ENCODE measurements at regions not wholly inside any gene's neighbourhood (a gene's known extent, or its start where the extent isn't known, plus 50 kb on each side); places are given as distances from the start of the nearest gene placed in this dataset.

DNA sequence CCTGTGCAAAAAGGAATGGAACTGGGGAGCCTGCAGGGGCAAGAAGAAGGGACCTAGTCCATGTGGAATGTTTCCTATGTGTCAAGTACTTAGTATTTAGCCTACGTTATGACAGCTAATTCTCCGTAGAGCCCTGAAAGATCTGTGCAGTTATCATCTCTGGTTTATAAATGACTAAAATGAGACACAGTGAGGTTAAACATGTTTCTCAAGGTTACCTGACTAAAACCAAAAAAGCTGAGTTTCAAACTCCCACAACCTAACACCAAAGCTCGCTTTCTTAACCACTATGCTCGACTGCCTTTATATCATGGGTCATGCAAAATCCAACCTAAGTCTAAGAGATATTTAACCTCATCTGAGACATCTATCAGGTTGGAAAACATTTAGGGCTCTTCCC, 53.3 kb upstream of the CCL2 start:
- TF ChIP-seq, protein P1, sequence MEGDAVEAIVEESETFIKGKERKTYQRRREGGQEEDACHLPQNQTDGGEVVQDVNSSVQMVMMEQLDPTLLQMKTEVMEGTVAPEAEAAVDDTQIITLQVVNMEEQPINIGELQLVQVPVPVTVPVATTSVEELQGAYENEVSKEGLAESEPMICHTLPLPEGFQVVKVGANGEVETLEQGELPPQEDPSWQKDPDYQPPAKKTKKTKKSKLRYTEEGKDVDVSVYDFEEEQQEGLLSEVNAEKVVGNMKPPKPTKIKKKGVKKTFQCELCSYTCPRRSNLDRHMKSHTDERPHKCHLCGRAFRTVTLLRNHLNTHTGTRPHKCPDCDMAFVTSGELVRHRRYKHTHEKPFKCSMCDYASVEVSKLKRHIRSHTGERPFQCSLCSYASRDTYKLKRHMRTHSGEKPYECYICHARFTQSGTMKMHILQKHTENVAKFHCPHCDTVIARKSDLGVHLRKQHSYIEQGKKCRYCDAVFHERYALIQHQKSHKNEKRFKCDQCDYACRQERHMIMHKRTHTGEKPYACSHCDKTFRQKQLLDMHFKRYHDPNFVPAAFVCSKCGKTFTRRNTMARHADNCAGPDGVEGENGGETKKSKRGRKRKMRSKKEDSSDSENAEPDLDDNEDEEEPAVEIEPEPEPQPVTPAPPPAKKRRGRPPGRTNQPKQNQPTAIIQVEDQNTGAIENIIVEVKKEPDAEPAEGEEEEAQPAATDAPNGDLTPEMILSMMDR (IDR thresholded peaks at IDR 0.05): no peak
- TF ChIP-seq POLR2A (IDR thresholded peaks at IDR 0.05): no peak

Measured in gastroesophageal sphincter (tissue), 3 donors.